ENCODE measurements at regions not wholly inside any gene's neighbourhood (a gene's known extent, or its start where the extent isn't known, plus 50 kb on each side); places are given as distances from the start of the nearest gene placed in this dataset.
A peak's percentile ranks its signal among the peaks of the same experiment; 100 is the strongest.
"Not testable (repeated sequence)": the region's sequence is repeated elsewhere in the genome, so short reads cannot be mapped to it uniquely, and the experiment has no call there.

- not testable (repeated sequence) for DNase-seq (ENCODE audit: low spot score)
Measured at GRCh38 chr5:102154791-102155605, 141.1 kb downstream of the SLCO4C1 start.

GRCh38 chr5:102154291-102154690 is 141.8 kb downstream of the SLCO4C1 start:
- DNase-seq (ENCODE audit: low spot score) = no peak

- peak; percentile 5 for DNase-seq (ENCODE audit: low spot score)
Measured at GRCh38 chr5:102153003-102153759, 142.9 kb downstream of the SLCO4C1 start.

GRCh38 chr5:102139029-102139428 is 157.1 kb downstream of the SLCO4C1 start:
- DNase-seq (ENCODE audit: low spot score) = no peak

- no peak for DNase-seq (ENCODE audit: low spot score)
Measured at GRCh38 chr5:102138243-102138653, 157.8 kb downstream of the SLCO4C1 start.

GRCh38 chr5:102130890-102131289 is 165.2 kb downstream of the SLCO4C1 start:
- no peak for DNase-seq (ENCODE audit: low spot score)

GRCh38 chr5:102130386-102130785 is 165.7 kb downstream of the SLCO4C1 start:
- no peak for DNase-seq (ENCODE audit: low spot score)

GRCh38 chr5:102119252-102119651 is 176.8 kb downstream of the SLCO4C1 start:
- DNase-seq (ENCODE audit: low spot score) = no peak

GRCh38 chr5:102115736-102116135 is 180.3 kb downstream of the SLCO4C1 start:
- DNase-seq (ENCODE audit: low spot score) = no peak

GRCh38 chr5:102114525-102115069 is 181.5 kb downstream of the SLCO4C1 start:
- DNase-seq (ENCODE audit: low spot score) = no peak

- DNase-seq (ENCODE audit: low spot score) = no peak
Measured at GRCh38 chr5:102107865-102108264, 188.2 kb downstream of the SLCO4C1 start.

- no peak for DNase-seq (ENCODE audit: low spot score)
Measured at GRCh38 chr5:102106599-102106998, 189.5 kb downstream of the SLCO4C1 start.

GRCh38 chr5:102099766-102100331 is 196.2 kb downstream of the SLCO4C1 start:
- no peak for DNase-seq (ENCODE audit: low spot score)

- not testable (repeated sequence) for DNase-seq (ENCODE audit: low spot score)
Measured at GRCh38 chr5:102099083-102099482, 197.0 kb downstream of the SLCO4C1 start.

- not testable (repeated sequence) for DNase-seq (ENCODE audit: low spot score)
Measured at GRCh38 chr5:102098606-102099005, 197.5 kb downstream of the SLCO4C1 start.

- DNase-seq (ENCODE audit: low spot score) = no peak
Measured at GRCh38 chr5:102090770-102091169, 205.3 kb downstream of the SLCO4C1 start.

GRCh38 chr5:102089883-102090282 is 206.2 kb downstream of the SLCO4C1 start:
- no peak for DNase-seq (ENCODE audit: low spot score)

GRCh38 chr5:102087906-102088305 is 208.2 kb downstream of the SLCO4C1 start:
- no peak for DNase-seq (ENCODE audit: low spot score)

- DNase-seq (ENCODE audit: low spot score) = no peak
Measured at GRCh38 chr5:102080288-102080687, 215.8 kb downstream of the SLCO4C1 start.

- DNase-seq (ENCODE audit: low spot score) = no peak
Measured at GRCh38 chr5:102077920-102078319, 218.2 kb downstream of the SLCO4C1 start.

- DNase-seq (ENCODE audit: low spot score) = no peak
Measured at GRCh38 chr5:102069974-102070373, 226.1 kb downstream of the SLCO4C1 start.

GRCh38 chr5:102068870-102069269 is 227.2 kb downstream of the SLCO4C1 start:
- DNase-seq (ENCODE audit: low spot score) = no peak

GRCh38 chr5:102049517-102049916 is 246.6 kb downstream of the SLCO4C1 start:
- no peak for DNase-seq (ENCODE audit: low spot score)

Data from AG08396 (cell line).